ENCODE measurements at regions not wholly inside any gene's neighbourhood (a gene's known extent, or its start where the extent isn't known, plus 50 kb on each side); places are given as distances from the start of the nearest gene placed in this dataset.

GRCh38 chr9:24624481-24624880 lies 78.8 kb upstream of the IZUMO3 start:
- no peak for TF ChIP-seq CTCF (IDR thresholded peaks at IDR 0.05; ENCODE audit: borderline replicate concordance, control extremely low read depth, extremely low read depth, insufficient read depth, missing control alignments)
- in situ Hi-C loops (cut with MboI; ENCODE audit: low sequenced_read_pairs, unreplicated experiment): no loop called here

GRCh38 chr9:24620741-24621140 lies 75.0 kb upstream of the IZUMO3 start:
- no peak for DNase-seq (ENCODE audit: low spot score)
- in situ Hi-C loops (cut with MboI; ENCODE audit: low sequenced_read_pairs, unreplicated experiment): no loop called here
- TF ChIP-seq CTCF (IDR thresholded peaks at IDR 0.05; ENCODE audit: borderline replicate concordance, control extremely low read depth, extremely low read depth, insufficient read depth, missing control alignments): no peak

More at GRCh38 chr9:24624481-24624880, 78.8 kb upstream of the IZUMO3 start:
- DNase-seq (ENCODE audit: low spot score): no peak

GRCh38 chr9:24616863-24617262 lies 71.2 kb upstream of the IZUMO3 start:
- no peak for TF ChIP-seq CTCF (IDR thresholded peaks at IDR 0.05; ENCODE audit: borderline replicate concordance, control extremely low read depth, extremely low read depth, insufficient read depth, missing control alignments)
- in situ Hi-C loops (cut with MboI; ENCODE audit: low sequenced_read_pairs, unreplicated experiment): no loop called here
- no peak for DNase-seq (ENCODE audit: low spot score)

GRCh38 chr9:24614070-24614469 lies 68.4 kb upstream of the IZUMO3 start:
- no peak for TF ChIP-seq CTCF (IDR thresholded peaks at IDR 0.05; ENCODE audit: borderline replicate concordance, control extremely low read depth, extremely low read depth, insufficient read depth, missing control alignments)
- in situ Hi-C loops (cut with MboI; ENCODE audit: low sequenced_read_pairs, unreplicated experiment): no loop called here

GRCh38 chr9:24608599-24608998 lies 62.9 kb upstream of the IZUMO3 start:
- no peak for DNase-seq (ENCODE audit: low spot score)
- no peak for TF ChIP-seq CTCF (IDR thresholded peaks at IDR 0.05; ENCODE audit: borderline replicate concordance, control extremely low read depth, extremely low read depth, insufficient read depth, missing control alignments)
- in situ Hi-C loops (cut with MboI; ENCODE audit: low sequenced_read_pairs, unreplicated experiment): no loop called here

More at GRCh38 chr9:24614070-24614469, 68.4 kb upstream of the IZUMO3 start:
- DNase-seq (ENCODE audit: low spot score): no peak

GRCh38 chr9:24602693-24603352 lies 57.1 kb upstream of the IZUMO3 start:
- in situ Hi-C loops (cut with MboI; ENCODE audit: low sequenced_read_pairs, unreplicated experiment): no loop called here
- TF ChIP-seq CTCF (IDR thresholded peaks at IDR 0.05; ENCODE audit: borderline replicate concordance, control extremely low read depth, extremely low read depth, insufficient read depth, missing control alignments): no peak
- DNase-seq (ENCODE audit: low spot score): no peak
